ENCODE measurements at regions not wholly inside any gene's neighbourhood (a gene's known extent, or its start where the extent isn't known, plus 50 kb on each side); places are given as distances from the start of the nearest gene placed in this dataset.

DNA sequence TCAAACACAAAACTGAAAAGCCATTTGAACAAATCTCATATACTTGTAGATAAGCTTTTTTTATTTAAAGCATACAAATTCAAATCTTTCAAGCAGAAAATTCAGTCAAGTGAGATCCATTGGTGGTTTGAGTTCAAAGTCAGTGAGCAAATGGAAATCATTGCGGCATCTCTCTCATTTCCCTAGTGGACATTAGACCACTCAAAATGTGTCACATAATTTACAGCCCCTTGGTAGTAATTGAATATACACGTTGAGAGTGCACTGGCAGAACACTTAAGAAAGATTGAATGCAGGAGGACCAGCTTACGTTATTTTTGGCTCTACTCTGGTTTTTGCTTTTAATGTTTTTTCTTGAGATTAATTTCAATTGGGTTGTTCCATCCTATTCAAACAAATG is 633.7 kb downstream of the USP25 start:
- DNase-seq (ENCODE audit: low read depth), result no peak

DNA sequence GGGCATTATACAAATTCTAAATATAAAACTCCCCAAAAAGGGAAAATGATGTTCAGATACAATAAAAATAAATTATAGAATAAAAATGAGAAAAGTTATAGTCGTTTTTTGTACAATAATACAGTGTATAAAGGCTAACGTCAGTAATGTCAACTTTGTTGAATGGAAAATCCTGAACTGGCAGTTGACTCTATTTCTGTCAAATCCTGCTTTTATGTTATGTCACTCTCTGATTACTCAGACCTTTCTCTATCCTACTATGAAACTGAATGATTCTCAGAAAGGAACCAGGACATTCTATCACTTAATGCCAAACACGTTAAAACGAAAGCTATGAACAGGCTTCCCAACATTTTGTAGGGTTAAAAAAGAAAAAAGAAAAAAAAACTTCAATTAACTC is 636.4 kb downstream of the USP25 start:
- no peak for DNase-seq (ENCODE audit: low read depth)

DNA sequence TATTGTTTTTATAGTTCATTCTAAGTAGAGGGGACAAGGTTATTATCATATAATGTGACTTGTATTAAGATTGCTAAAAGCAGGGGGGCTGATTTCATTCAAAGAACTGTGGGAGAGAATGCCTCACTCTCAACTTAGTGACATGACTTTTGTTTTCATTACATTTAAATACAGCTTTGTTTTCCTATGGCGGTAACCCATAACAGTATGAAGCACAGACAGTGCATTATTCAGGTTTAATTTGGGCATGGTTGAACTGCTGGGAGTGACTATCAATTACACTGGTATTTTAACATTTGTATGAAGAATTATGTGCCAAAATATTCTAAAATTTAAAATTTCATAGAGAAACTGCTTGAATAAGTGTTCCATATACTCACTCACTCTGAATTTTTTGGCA is 637.3 kb downstream of the USP25 start:
- no peak for DNase-seq (ENCODE audit: low read depth)

DNA sequence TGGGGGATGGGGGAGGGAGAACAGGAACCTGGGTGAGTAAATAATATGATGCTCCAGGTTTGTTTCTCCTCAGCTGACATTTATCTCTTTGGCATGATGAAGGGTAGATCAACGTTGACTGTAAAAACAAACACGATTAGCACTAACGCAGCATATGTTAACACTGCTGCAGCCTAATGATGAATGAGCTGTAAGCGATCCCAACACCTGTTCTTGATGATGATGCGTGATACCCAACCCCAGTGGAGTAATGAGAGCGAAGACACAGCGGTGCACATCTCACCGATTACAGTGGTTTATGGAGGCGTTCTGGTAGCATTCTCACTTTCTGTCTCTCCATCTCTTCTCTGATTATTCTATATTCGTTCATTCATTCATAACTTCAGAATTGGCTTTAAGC is 640.4 kb downstream of the USP25 start:
- DNase-seq (ENCODE audit: low read depth), result no peak

DNA sequence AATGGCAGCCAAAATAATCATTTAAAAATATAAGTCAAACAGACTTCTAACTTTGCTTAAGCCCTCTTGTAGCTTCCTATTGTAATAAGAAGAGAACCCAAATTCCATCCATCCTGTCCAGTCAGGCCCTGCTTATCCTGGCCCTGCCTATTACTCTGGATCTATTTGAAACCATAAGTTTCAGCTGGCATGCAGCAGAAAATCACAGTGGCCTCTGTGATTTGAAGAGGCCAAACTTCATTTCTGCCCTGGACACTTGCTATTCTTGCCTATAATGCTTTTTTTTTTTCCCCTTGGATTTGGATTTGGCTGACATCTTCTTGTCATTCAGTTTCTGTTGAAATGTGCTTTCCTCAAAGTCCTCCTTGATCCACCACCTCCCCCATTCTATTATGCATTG is 642.8 kb downstream of the USP25 start:
- DNase-seq (ENCODE audit: low read depth), result no peak

DNA sequence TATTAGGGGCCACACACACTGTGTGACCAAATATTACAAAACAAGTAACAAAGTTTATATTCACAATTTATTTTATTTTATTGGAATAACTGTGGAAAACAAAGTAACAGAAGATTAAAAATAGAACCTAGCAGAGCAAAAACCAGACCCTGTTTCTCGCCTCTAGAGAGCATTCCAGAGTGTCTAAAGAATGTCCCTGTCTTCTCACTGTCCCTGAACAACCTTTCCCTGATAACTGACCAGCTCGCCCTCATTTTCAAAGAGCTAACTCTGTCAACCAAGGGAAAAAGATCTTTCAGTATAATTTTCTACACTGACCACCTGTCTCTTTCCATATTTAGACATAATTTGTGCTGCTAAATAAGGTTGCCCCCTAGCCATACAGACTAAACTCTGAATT is 646.9 kb downstream of the USP25 start:
- DNase-seq (ENCODE audit: low read depth), result no peak

DNA sequence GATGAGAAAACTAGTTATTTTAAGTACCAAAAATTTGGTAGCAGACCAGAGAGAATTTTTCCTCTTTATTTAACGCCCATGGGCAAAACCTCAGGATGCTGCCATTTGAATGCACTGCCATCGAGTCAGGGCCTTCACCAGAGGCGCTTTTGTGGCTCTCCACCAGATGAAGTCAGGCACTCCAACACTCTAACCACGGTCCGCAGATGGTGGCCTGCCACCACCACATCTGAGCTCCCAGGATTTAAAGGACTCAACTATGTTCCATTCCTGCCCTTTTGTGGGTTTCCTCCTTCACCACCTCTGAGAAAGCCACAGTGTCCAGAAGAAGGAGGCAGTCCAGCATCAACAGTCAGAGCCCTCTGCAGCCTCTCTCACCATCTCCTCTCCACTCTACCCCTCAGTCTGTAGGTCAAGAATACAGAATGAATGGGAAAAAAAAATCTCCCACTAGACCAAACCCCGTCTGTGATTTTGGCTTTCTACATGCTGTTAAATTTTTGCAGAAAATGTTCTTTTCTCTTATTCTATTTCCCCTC is 647.4 kb downstream of the USP25 start:
- no peak for DNase-seq (ENCODE audit: low read depth)

DNA sequence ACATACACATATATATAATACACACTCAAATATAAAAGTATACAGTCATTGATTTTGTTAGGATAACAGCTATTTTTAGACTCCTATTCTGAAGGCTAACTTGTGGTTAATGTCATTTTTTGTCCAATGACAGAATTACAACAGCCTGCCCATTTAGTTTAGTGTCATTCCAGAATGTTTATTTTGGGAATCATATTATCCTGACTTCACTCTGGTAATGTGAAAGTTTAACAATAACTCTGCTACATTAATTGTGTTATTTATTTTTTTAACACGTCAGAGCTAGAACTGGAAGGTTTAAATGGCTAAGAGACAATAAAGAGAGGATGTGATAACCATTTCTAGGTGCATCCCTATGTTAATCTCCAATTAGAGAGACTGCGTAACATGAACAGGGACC is 648.1 kb downstream of the USP25 start:
- no peak for DNase-seq (ENCODE audit: low read depth)

DNA sequence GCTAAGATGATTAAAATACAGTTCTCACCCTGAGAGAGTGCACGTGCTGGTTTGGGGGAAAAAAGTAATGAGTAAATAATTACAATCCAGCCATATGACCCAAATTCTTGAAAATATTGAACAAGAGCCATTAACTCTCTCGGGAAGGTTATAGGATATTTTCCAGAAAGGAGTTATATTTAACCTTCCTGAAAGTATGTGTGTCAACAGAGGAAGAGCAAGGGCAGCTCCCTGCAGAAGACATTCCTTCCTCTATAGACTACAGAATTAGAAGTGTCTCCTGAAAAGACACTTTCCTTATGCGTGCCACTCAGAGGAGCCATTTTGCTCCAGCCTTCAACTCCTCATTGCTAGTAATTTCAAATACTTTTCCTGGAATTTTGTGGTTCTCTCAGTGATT is 648.7 kb downstream of the USP25 start:
- no peak for DNase-seq (ENCODE audit: low read depth)

DNA sequence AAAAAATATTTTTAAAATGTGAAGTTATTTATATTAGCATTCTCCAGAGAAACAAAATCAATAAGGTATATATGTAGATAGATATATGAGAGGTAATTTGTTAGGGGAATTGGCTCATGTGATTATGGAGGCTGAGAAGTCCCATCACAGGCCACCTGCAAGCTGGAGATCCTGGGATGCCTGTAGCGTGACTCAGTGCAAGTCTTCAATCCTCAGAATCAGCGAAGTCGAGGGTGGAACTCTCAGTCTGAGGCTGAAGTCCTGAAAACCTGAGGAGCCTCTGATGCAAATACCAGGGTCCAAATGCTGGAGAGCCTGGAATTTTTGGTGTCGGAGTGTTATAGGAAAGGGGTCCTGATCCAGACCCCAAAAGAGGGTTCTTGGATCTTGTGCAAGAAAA is 658.5 kb downstream of the USP25 start:
- no peak for DNase-seq (ENCODE audit: low read depth)

DNA sequence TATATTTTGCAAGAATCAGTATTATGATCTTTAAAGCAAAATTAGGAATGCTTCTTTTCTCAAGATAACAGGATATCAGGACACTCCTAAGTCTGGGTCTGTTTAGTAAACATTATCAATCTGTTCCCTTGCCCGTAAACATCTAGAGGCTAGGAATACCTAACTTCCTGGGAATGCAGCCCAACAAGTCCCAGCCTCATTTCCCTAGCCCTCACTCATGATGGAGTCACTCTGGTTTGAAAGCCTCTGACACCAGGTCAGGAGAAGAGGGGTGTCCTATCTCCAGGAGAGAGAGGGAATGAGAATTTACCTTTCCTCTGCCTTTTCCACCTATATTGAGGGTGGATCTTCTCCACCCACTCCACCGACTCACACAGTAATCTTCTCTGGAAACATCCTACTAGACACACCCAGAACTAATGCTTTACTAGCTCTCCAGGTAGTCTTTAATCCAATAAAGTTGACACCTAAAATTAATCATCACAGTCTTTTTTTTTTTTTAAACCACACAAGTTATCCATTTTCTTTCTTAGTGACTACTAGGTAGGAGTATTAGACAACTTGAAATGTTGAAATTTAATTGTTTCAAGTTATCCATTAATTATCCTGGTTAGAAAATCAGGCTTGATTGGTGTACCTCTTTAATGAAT is 659.3 kb downstream of the USP25 start:
- no peak for DNase-seq (ENCODE audit: low read depth)

DNA sequence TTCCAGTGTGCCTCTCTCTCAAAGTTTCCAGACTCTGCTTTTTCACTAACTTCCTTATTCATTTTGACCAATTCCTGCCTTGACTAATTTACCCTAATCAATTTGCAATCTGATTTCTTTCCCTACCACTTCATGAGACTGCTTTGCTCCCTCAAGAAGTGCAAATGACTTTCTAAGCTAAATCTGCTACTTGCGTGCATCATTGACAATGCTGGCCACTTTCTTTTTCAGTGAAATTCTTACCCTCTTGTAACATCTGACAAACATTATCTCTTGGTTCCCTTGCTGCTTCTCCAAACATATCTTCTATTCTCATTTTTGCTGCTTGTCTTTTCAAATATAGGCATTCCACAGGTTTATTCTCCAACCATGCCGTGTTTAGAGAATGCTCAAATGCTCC is 659.9 kb downstream of the USP25 start:
- DNase-seq (ENCODE audit: low read depth), result no peak

DNA sequence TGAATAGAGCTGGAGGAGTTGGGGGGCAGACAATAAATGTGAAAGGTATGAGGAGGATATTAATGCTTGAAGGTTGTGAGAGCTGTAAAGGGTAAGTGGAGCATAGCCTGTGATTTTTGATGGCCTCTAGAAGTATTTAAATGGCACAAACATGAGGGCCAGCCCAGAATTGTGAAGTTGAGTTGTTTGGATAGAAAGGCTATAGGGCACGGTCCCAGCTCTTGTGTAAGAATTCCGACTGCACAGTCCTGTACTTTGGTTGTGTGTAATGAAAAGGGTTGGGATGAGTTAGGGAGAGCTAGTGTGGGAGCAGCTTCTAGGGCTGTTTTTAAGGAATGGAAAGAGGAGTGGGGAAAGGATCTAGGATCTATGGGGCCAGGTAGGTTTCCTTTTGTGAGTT is 665.5 kb downstream of the USP25 start:
- no peak for DNase-seq (ENCODE audit: low read depth)

DNA sequence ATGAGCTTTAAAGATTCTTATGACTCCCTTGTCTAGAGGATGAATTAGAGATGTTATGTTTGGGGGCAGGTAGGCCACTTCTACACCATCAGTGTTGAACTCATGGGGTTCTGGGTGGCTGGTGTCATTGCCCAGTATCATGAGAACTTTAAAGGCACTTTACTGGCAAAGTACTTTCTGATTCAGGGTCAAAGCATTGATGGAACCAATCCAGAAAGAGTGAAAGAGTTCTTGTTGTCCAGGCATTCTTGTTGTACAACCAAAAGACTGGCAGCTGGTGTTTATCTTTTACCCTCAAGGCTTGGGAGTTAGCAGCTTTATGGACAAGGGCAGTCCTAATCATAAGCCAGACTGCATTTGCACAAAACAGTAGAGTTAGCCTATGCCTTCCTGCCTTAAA is 673.0 kb downstream of the USP25 start:
- no peak for DNase-seq (ENCODE audit: low read depth)

DNA sequence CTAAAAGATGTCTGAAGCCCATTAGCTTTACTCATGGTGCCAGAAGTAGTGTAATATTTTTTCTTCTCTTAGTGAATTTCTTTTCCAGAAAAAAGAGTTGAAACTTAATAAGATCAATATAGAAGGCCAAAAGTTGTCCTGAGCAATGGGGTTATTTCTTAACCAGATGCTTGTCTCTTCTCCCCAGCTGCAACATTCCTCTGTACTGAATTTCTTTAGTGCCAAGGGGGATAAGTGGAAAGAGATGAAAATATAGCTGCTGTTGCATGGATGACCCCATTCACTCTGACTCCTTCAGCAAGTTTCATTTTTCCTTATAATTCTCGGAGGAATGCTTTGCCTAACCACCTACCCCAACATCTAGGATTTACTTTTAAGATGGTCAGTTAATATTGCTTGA is 675.0 kb downstream of the USP25 start:
- no peak for DNase-seq (ENCODE audit: low read depth)

DNA sequence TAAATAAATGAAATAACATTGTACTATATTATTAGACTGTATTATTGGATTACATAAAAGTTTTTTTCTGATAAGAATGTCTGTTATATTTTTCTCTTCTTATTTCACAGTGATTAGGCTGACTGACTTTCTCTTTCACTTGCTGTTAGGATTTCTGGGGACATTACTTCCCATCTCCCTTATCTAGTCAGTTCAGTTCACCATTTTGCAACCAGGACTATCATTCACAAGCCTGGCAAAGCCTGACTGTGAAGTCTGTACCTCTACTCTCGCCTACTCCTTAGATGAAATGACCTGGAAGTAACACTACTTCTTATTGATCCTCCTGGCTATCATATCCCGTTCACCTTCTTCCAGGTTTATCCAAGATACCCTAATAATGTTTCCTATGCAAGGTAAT is 676.6 kb downstream of the USP25 start:
- DNase-seq (ENCODE audit: low read depth), result no peak

DNA sequence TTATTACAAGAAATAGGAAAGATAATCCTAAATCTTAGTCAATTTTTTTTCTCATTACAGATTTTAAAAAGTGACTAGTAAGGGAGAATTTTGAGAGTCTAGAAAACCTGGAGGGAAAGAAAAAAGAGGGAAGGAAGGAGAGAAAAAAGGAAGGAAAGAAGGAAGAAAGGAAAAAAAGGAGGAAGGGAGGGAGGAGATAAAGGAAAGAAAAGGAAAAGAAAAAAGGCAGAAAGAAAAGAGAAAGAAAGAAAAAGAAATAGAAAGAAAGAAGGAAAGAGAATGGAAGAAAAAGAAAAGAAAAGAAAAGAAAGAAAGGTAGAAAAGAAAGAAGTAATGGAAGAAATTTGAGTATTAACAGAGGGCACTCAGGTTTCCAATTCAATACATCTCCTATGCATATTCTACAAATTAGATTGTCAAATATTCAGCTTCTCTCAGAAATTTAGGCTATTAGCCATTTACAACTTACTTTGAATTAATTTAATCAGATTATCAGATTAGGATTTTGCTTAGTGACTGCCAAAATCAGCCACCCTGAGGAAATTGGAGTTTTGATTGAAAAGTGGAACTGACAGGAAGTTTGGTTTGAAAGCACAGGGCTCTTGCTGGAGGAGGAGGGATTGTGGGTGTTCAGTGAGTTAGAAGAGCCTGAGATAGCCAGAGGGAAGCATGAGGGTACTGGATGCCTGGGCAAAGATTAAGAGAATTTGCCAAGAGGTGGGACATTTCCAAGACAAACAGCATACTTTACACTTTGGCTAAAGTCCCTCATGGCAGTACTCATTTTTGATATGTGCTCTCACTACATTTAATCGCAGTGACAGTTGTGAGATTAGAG is 677.8 kb downstream of the USP25 start:
- no peak for DNase-seq (ENCODE audit: low read depth)

DNA sequence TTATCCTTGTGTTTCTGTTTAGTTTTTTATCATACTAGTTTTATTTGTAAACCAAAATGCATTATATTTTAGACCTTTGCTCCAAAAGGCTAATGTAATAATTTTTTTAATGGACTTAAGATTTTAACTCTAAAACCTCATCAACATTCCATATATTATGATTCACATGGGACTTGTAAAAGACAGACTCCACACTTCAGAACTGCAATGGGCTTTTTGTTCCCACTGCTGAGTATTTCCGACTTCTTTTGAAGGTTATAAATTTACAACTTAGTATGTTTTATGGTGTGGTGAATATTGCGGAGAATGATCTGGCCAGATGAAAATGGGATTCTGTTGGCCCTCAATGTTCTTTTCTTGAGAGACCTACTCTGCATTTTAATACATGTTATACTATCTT is 678.5 kb downstream of the USP25 start:
- DNase-seq (ENCODE audit: low read depth), result no peak

DNA sequence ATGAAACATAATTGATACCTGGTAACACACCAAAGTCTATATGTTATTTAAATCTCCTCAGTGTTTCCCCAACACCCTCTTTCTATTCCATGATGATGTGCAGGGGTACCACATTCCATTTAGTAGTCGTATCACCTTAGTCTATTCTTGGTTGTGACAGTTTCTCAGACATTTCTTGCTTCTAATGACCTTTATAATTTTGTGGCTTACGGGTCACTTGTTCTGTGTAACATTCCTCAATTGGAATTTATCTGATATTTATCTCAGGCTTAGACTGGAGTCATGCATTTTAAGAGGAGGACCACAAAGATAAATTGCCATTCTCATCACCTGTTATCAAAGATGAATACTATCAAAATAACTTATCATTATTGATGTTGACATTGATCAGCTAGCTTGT is 679.6 kb downstream of the USP25 start:
- no peak for DNase-seq (ENCODE audit: low read depth)

DNA sequence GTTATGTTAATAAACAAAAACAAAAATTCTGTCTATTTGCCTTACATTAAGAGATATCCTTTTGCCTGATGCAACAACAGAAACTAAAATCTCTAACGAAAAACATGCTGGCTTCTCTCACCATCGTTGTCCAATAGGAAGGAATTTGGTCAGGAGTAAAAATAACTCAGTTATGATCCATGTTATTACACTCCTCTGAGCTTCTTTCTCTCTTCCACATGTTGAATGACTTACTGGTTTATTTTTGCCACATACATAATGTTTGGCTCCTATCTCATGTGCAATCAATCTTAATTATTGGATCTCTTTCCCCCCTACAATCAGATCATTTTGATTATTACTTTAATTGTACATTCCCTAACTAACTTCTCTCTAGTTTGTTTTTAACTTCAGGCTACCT is 688.4 kb downstream of the USP25 start:
- no peak for DNase-seq (ENCODE audit: low read depth)

DNA sequence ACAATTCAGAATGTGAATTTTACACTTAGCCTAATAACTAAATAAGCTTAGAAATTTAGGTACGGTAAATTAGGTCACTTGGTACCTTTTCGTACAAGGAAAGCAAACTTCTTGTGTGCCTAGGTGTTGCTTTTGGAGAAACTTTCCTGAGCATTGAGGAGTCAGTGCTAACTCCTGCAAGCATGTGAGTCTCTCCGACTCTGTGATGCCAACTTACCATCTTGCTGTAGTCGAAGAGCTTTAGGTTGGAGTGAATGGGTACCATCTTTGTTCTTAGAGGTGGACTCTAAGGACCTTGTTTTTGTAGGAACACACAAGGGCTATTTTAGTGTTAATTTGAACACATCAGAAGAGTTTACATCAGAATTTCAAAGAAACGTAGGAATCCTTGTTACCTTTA is 688.9 kb downstream of the USP25 start:
- DNase-seq (ENCODE audit: low read depth), result no peak

DNA sequence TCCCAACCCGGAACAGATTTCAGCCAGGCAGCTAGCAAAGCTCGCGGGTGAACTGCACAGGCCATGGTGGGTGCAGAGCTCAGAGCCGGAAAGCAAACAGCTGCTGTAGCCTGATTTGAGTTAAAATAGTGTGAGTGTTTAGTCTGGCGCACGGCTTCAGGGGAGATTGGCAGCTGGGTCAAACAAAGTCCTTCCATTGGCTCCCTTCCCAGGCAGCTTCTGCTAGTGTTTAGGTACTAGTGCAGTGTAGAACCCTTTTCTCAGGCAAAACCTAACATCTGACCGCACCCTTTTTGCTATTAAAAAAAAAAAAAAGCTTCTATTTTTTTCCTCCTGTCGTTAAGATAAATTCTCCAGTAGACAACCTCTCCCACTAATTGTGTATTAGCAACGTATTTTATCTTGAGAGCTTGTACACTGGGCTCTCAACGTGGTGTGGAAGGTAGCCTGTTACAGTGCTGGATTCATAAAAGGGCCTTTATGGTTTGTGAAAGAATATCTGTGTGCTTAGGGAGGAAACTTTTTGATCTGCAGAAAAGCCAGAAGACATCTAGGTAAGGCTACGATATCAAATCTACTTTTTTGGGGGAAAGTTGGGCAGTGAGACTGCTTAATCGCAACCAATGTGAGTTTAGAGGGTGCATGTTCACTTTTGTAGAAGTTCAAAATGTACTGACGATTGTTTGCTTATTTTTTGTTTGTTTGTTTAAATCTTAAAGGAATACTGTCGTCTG is 689.6 kb downstream of the USP25 start:
- no peak for DNase-seq (ENCODE audit: low read depth)
